Panc1 (cell line): ENCODE measurements at regions not wholly inside any gene's neighbourhood (a gene's known extent, or its start where the extent isn't known, plus 50 kb on each side); places are given as distances from the start of the nearest gene placed in this dataset.

Source experiments
- ATAC-seq: fragments of 200-7000 bp; cut with Tn5 transposase; 2 replicates; pipeline ENCODE4 v1.9.1; 2020; ENCODE audit warnings: mild to moderate bottlenecking, moderate library complexity
- BruUV-seq: library from RNA; stranded (reverse); fragments of 400-500 nt; replicated peaks from 2 replicates; lab custom pipeline; 2021; lab: Mats Ljungman, UMichigan
- CTCF ChIA-PET: fragments of 300-600 bp; sonication (Branson Sonifier 250); formaldehyde crosslinking; loops from one replicate; lab custom pipeline; 2022; ENCODE audit warnings: antibody characterized with exemption; lab: Charles Lee
- POLR2A ChIA-PET: fragments of 300-600 bp; sonication (Branson Sonifier 250); formaldehyde crosslinking; loops from one replicate; lab custom pipeline; 2022; ENCODE audit warnings: antibody characterized with exemption; lab: Charles Lee
- DNase-seq: peaks from one replicate; pipeline ENCODE4 v3.0.0-alpha.2; 2010; ENCODE audit warnings: low read depth, low spot score
- H3K27ac ChIP-seq: 2 replicates; pipeline ENCODE4 v1.5.1; 2011; ENCODE audit warnings: mild to moderate bottlenecking, low read length, inconsistent platforms
- H3K27me3 ChIP-seq: fragments of 200-500 bp; sonication (Bioruptor generic); 2 replicates; pipeline ENCODE4 v1.6.0; 2014; ENCODE audit warnings: low read length, inconsistent platforms; ENCODE audit not compliant: control insufficient read depth, insufficient read depth
- H3K36me3 ChIP-seq: fragments of 200-500 bp; sonication (Bioruptor generic); 2 replicates; pipeline ENCODE4 v1.5.1; 2014; ENCODE audit warnings: inconsistent platforms, mild to moderate bottlenecking, low read length, moderate library complexity; ENCODE audit not compliant: control insufficient read depth, insufficient read depth
- H3K4me1 ChIP-seq: 2 replicates; pipeline ENCODE4 v1.5.1; 2011; ENCODE audit warnings: inconsistent platforms, mild to moderate bottlenecking, low read length, moderate library complexity; ENCODE audit not compliant: control insufficient read depth, insufficient read depth
- H3K4me3 ChIP-seq, 2 experiments: 2 replicates each; pipeline ENCODE4 v1.5.1; 2011 to 2012; ENCODE audit warnings: low read depth in 2 of 2, low read length in 2 of 2, mild to moderate bottlenecking in 2 of 2, inconsistent platforms in 1 of 2, moderate library complexity in 1 of 2
- H3K9me3 ChIP-seq: fragments of 200-500 bp; sonication (Bioruptor generic); 2 replicates; pipeline ENCODE4 v1.5.1; 2014; ENCODE audit warnings: low read depth, mild to moderate bottlenecking, inconsistent platforms, low read length, moderate library complexity; ENCODE audit not compliant: control insufficient read depth, insufficient read depth
- POLR2AphosphoS5 ChIP-seq: IDR thresholded peaks from 2 replicates; pipeline ENCODE4 v1.6.1; 2012; ENCODE audit warnings: mild to moderate bottlenecking, low read depth, low read length, moderate library complexity
- SIN3A ChIP-seq: IDR thresholded peaks from 2 replicates; pipeline ENCODE4 v1.6.1; 2012; ENCODE audit warnings: low read depth, mild to moderate bottlenecking, low read length, moderate library complexity, borderline replicate concordance; ENCODE audit not compliant: insufficient read depth
- TCF7L2 ChIP-seq: IDR thresholded peaks from 2 replicates; pipeline ENCODE4 v1.6.1; 2011; ENCODE audit warnings: mild to moderate bottlenecking, low read depth, low read length, inconsistent platforms
- in situ Hi-C: cut with HindIII; loops from 2 replicates; pipeline ENCODE4 v1.10.0; 2016; ENCODE audit warnings: low sequenced_read_pairs, low pct_unique_long_range_greater_than_20kb
- intact Hi-C: fragments of 100-400 bp; cut with micrococcal nuclease; formaldehyde crosslinking; loops from one replicate; pipeline ENCODE4 v1.10.0; 2022; ENCODE audit not compliant: unreplicated experiment
- TF ChIP-seq, protein P1 (sequence below), 2 experiments: IDR thresholded peaks; 2 replicates each; pipeline ENCODE4 v1.6.1; 2011 to 2012; ENCODE audit warnings: low read depth in 2 of 2, control low read depth in 1 of 2, low read length in 1 of 2, mild to moderate bottlenecking in 1 of 2, moderate library complexity in 1 of 2; ENCODE audit not compliant: insufficient read depth in 1 of 2
- TF ChIP-seq, protein P2 (sequence below): fragments of 450-650 bp; IDR thresholded peaks from 2 replicates; pipeline ENCODE4 v1.5.1; 2017; ENCODE audit warnings: mild to moderate bottlenecking

DNA sequence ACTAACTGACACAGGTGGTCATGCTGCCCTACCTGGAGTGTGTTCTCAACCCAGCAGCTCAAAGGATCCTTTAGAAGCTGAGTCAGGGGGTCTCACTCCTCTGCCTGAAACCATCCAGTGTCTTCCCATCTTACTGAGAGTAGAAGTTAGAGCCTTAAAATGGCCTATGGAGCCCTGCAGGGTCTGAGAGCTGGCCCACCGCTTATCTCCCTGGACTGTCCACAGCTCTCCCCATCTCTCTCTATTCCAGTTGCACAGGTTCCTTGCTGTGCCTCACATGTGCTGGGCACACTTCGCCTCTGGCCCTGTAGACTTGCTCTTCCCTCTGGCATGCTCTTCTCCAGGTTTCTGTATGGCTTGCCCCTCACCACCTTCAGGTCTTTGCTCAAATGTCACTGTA, 148.6 kb upstream of the CACNA1E start:
- Histone ChIP-seq H3K9me3 (no peaks in the 10 kb centered on the region), H3K4me3 (no peak overlapping the region), H3K36me3 (no peaks in the 10 kb centered on the region), H3K27ac (no peak overlapping the region), H3K27me3 (no peaks in the 10 kb centered on the region), H3K4me1 (no peaks in the 10 kb centered on the region)
- intact Hi-C loops: no loop called here
- DNase-seq (no peak), ATAC-seq (no peak)
- ChIA-PET POLR2A (no interaction called here), CTCF (interaction anchor here (0.6 kb wide), 1 partner anchor 38 kb away, joined by 6 read pairs; no protein-coding TSS in a partner anchor)
- BruUV-seq: no TSS peak
- in situ Hi-C loops: no loop called here
- TF ChIP-seq TCF7L2: no peak
- TF ChIP-seq, protein P1, sequence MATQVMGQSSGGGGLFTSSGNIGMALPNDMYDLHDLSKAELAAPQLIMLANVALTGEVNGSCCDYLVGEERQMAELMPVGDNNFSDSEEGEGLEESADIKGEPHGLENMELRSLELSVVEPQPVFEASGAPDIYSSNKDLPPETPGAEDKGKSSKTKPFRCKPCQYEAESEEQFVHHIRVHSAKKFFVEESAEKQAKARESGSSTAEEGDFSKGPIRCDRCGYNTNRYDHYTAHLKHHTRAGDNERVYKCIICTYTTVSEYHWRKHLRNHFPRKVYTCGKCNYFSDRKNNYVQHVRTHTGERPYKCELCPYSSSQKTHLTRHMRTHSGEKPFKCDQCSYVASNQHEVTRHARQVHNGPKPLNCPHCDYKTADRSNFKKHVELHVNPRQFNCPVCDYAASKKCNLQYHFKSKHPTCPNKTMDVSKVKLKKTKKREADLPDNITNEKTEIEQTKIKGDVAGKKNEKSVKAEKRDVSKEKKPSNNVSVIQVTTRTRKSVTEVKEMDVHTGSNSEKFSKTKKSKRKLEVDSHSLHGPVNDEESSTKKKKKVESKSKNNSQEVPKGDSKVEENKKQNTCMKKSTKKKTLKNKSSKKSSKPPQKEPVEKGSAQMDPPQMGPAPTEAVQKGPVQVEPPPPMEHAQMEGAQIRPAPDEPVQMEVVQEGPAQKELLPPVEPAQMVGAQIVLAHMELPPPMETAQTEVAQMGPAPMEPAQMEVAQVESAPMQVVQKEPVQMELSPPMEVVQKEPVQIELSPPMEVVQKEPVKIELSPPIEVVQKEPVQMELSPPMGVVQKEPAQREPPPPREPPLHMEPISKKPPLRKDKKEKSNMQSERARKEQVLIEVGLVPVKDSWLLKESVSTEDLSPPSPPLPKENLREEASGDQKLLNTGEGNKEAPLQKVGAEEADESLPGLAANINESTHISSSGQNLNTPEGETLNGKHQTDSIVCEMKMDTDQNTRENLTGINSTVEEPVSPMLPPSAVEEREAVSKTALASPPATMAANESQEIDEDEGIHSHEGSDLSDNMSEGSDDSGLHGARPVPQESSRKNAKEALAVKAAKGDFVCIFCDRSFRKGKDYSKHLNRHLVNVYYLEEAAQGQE (IDR thresholded peaks at IDR 0.05; ENCODE audit: insufficient read depth in 1 of 2, low read depth in 2 of 2, low read length in 1 of 2): no peak
- no peak for TF ChIP-seq SIN3A
- TF ChIP-seq, protein P2, sequence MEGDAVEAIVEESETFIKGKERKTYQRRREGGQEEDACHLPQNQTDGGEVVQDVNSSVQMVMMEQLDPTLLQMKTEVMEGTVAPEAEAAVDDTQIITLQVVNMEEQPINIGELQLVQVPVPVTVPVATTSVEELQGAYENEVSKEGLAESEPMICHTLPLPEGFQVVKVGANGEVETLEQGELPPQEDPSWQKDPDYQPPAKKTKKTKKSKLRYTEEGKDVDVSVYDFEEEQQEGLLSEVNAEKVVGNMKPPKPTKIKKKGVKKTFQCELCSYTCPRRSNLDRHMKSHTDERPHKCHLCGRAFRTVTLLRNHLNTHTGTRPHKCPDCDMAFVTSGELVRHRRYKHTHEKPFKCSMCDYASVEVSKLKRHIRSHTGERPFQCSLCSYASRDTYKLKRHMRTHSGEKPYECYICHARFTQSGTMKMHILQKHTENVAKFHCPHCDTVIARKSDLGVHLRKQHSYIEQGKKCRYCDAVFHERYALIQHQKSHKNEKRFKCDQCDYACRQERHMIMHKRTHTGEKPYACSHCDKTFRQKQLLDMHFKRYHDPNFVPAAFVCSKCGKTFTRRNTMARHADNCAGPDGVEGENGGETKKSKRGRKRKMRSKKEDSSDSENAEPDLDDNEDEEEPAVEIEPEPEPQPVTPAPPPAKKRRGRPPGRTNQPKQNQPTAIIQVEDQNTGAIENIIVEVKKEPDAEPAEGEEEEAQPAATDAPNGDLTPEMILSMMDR: no peak

DNA sequence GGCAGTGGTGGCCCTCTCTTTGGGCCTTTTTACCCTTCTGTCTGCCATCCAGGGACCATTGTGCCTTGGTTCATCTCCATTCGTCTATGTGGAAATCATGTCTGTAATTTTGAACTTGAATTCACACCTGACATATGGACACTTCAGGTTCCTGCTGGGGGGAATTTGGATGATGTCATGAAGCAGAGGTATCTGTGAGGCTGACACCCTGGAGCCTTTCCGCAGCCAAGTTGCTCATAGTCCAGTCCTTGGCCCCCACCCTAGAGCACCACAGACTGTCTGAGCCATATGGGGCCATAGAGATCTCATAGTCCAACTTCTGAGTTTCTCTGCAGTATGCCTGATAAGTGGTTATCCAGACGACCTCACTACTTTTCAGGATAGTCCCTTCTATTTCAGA, 147.7 kb upstream of the CACNA1E start:
- ChIA-PET CTCF (no interaction called here), POLR2A (no interaction called here)
- H3K4me1 ChIP-seq: no peaks in the 10 kb centered on the region
- DNase-seq: no peak
- no peaks in the 10 kb centered on the region for H3K36me3 ChIP-seq
- H3K27me3 ChIP-seq: 0 out of 2 replicates have a peak, but pooled peaks cover 3% of the 10 kb centered on the region
- in situ Hi-C loops (no loop called here), intact Hi-C loops (no loop called here)
- H3K9me3 ChIP-seq: no peaks in the 10 kb centered on the region
- no peak for TF ChIP-seq SIN3A
- no peak for TF ChIP-seq TCF7L2
- TF ChIP-seq, protein P1 (IDR thresholded peaks at IDR 0.05; ENCODE audit: insufficient read depth in 1 of 2, low read depth in 2 of 2, low read length in 1 of 2): no peak
- TF ChIP-seq POLR2AphosphoS5: no peak
- TF ChIP-seq, protein P2: no peak
- no peak overlapping the region for H3K4me3 ChIP-seq
- BruUV-seq: no TSS peak
- no peak for ATAC-seq
- no peak overlapping the region for H3K27ac ChIP-seq
